ENCODE measurements at regions not wholly inside any gene's neighbourhood (a gene's known extent, or its start where the extent isn't known, plus 50 kb on each side); places are given as distances from the start of the nearest gene placed in this dataset.

GRCh38 chr5:6856653-6857052, 143.4 kb downstream of the TENT4A start:
- DNase-seq: no peak
- Mint-ChIP-seq H3K9me3 (peaks cover 39% of the 10 kb centered on the region), H3K4me1 (no peaks in the 10 kb centered on the region), H3K36me3 (ENCODE audit: low read depth) (no peaks in the 10 kb centered on the region), H3K4me3 (no peak overlapping the region), H3K27ac (no peak overlapping the region), H3K27me3 (ENCODE audit: insufficient read depth) (no peaks in the 10 kb centered on the region)
- Histone ChIP-seq H3K4me1 (ENCODE audit: control insufficient read depth, insufficient read depth, low read length) (no peaks in the 10 kb centered on the region), H3K9ac (ENCODE audit: extremely low read depth, low read length, poor library complexity, severe bottlenecking) (no peak overlapping the region), H3K36me3 (ENCODE audit: control insufficient read depth, insufficient read depth, low read length) (no peaks in the 10 kb centered on the region), H3K27ac (ENCODE audit: low read depth, low read length) (no peak overlapping the region), H3K9me3 (ENCODE audit: control insufficient read depth, low read length) (peaks cover 14% of the 10 kb centered on the region), H3K4me3 (ENCODE audit: low read length) (no peak overlapping the region), H3K27me3 (ENCODE audit: control insufficient read depth, insufficient read depth, low read length, poor library complexity, severe bottlenecking) (no peaks in the 10 kb centered on the region)
- 92 to 97% methylated on average over 5 of the region's 5 CpGs for WGBS, 2 experiments (ENCODE audit: insufficient coverage in 1 of 2, insufficient read length in 1 of 2)
- TF ChIP-seq CTCF (conservative IDR thresholded peaks at IDR 0.05): no peak

GRCh38 chr5:6858419-6858818, 145.2 kb downstream of the TENT4A start:
- H3K9me3 ChIP-seq (ENCODE audit: control insufficient read depth, low read length): no peaks in the 10 kb centered on the region
- no peak overlapping the region for H3K9ac ChIP-seq (ENCODE audit: extremely low read depth, low read length, poor library complexity, severe bottlenecking)
- DNase-seq: no peak
- Mint-ChIP-seq H3K4me1 (no peaks in the 10 kb centered on the region), H3K27ac (no peak overlapping the region), H3K4me3 (no peak overlapping the region), H3K27me3 (ENCODE audit: insufficient read depth) (no peaks in the 10 kb centered on the region), H3K9me3 (peaks cover 37% of the 10 kb centered on the region), H3K36me3 (ENCODE audit: low read depth) (peaks cover 5% of the 10 kb centered on the region)
- 84 to 100% methylated on average over 3 to 7 of the region's 7 CpGs for WGBS, 2 experiments (ENCODE audit: insufficient coverage in 1 of 2, insufficient read length in 1 of 2)
- no peaks in the 10 kb centered on the region for H3K27me3 ChIP-seq (ENCODE audit: control insufficient read depth, insufficient read depth, low read length, poor library complexity, severe bottlenecking)
- no peaks in the 10 kb centered on the region for H3K36me3 ChIP-seq (ENCODE audit: control insufficient read depth, insufficient read depth, low read length)
- no peak overlapping the region for H3K4me3 ChIP-seq (ENCODE audit: low read length)
- TF ChIP-seq CTCF (conservative IDR thresholded peaks at IDR 0.05): no peak
- no peaks in the 10 kb centered on the region for H3K4me1 ChIP-seq (ENCODE audit: control insufficient read depth, insufficient read depth, low read length)
- no peak overlapping the region for H3K27ac ChIP-seq (ENCODE audit: low read depth, low read length)

DNA sequence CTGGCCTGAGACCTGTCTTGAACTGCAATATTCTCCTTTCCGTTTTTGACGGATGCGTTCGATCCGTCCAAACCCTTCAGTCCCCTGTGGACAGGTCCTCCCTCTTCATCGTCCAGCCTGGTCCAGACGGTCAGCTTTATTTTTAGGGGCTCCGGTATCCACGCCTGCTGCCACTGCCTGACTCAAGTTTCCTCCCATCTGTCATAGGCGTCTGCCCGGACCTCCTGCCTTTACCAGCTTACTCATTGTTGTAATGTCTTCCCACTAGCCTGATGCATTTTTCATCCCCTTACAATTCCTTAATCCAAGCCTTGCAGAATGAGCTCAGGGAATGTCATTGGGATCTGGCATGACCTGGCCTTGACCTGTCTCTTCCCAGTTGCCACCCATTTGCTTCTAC, 145.8 kb downstream of the TENT4A start:
- DNase-seq: no peak
- no peaks in the 10 kb centered on the region for H3K27me3 Mint-ChIP-seq (ENCODE audit: insufficient read depth)
- H3K4me1 ChIP-seq (ENCODE audit: control insufficient read depth, insufficient read depth, low read length): no peaks in the 10 kb centered on the region
- H3K36me3 ChIP-seq (ENCODE audit: control insufficient read depth, insufficient read depth, low read length): no peaks in the 10 kb centered on the region
- H3K9me3 Mint-ChIP-seq: peaks cover 31% of the 10 kb centered on the region
- H3K36me3 Mint-ChIP-seq (ENCODE audit: low read depth): peaks cover 5% of the 10 kb centered on the region
- H3K4me1 Mint-ChIP-seq: peaks cover 5% of the 10 kb centered on the region
- H3K27ac Mint-ChIP-seq: no peak overlapping the region
- H3K9me3 ChIP-seq (ENCODE audit: control insufficient read depth, low read length): no peaks in the 10 kb centered on the region
- no peaks in the 10 kb centered on the region for H3K27me3 ChIP-seq (ENCODE audit: control insufficient read depth, insufficient read depth, low read length, poor library complexity, severe bottlenecking)
- no peak overlapping the region for H3K4me3 ChIP-seq (ENCODE audit: low read length)
- H3K4me3 Mint-ChIP-seq: no peak overlapping the region
- no peak overlapping the region for H3K9ac ChIP-seq (ENCODE audit: extremely low read depth, low read length, poor library complexity, severe bottlenecking)
- 93 to 97% methylated on average over 7 to 11 of the region's 11 CpGs for WGBS, 2 experiments (ENCODE audit: insufficient coverage in 1 of 2, insufficient read length in 1 of 2)
- H3K27ac ChIP-seq (ENCODE audit: low read depth, low read length): no peak overlapping the region
- no peak for TF ChIP-seq CTCF (conservative IDR thresholded peaks at IDR 0.05)

Data from endodermal cell (in vitro differentiated cells).